MM.1S (cell line): ENCODE measurements at regions not wholly inside any gene's neighbourhood (a gene's known extent, or its start where the extent isn't known, plus 50 kb on each side); places are given as distances from the start of the nearest gene placed in this dataset.

Experiments used
- DNase-seq: peaks from one replicate; pipeline ENCODE4 v3.0.0-alpha.2; 2015
- H2AFZ ChIP-seq: fragments of 300-600 bp; sonication (generic); 2 replicates; pipeline ENCODE4 v1.6.0; 2016; ENCODE audit warnings: antibody characterized with exemption, low read length
- H3F3A ChIP-seq: fragments of 300-600 bp; sonication (generic); 2 replicates; pipeline ENCODE4 v1.6.1; 2016; ENCODE audit warnings: mild to moderate bottlenecking, antibody characterized with exemption, low read length, moderate library complexity, mixed read lengths; ENCODE audit not compliant: insufficient read depth
- H3K27ac ChIP-seq: fragments of 300-600 bp; sonication (generic); 2 replicates; pipeline ENCODE4 v1.5.1; 2016; ENCODE audit warnings: mild to moderate bottlenecking, low read length
- H3K27me3 ChIP-seq: fragments of 300-600 bp; sonication (generic); replicated peaks from 2 replicates; pipeline ENCODE4 v1.6.0; 2016; ENCODE audit warnings: low read length; ENCODE audit not compliant: insufficient read depth
- H3K36me3 ChIP-seq: fragments of 300-600 bp; sonication (generic); replicated peaks from 2 replicates; pipeline ENCODE4 v1.6.1; 2016; ENCODE audit warnings: mild to moderate bottlenecking, low read length, mixed read lengths; ENCODE audit not compliant: insufficient read depth
- H3K4me1 ChIP-seq: fragments of 300-600 bp; sonication (generic); 2 replicates; pipeline ENCODE4 v1.6.1; 2016; ENCODE audit warnings: low read length, mixed read lengths
- H3K4me2 ChIP-seq: fragments of 300-600 bp; sonication (generic); 2 replicates; pipeline ENCODE4 v1.6.0; 2016; ENCODE audit warnings: low read depth, low read length
- H3K4me3 ChIP-seq: fragments of 300-600 bp; sonication (generic); 2 replicates; pipeline ENCODE4 v1.5.1; 2016; ENCODE audit warnings: low read length, mixed read lengths
- H3K79me2 ChIP-seq: fragments of 300-600 bp; sonication (generic); 2 replicates; pipeline ENCODE4 v1.6.1; 2016; ENCODE audit warnings: mixed run types, low read length, mixed read lengths
- H3K9ac ChIP-seq: fragments of 300-600 bp; sonication (generic); 2 replicates; pipeline ENCODE4 v1.6.1; 2016; ENCODE audit warnings: low read length, mixed read lengths
- H3K9me2 ChIP-seq: fragments of 300-600 bp; sonication (generic); replicated peaks from 2 replicates; pipeline ENCODE4 v1.6.1; 2016; ENCODE audit warnings: mild to moderate bottlenecking, low read length, mixed read lengths; ENCODE audit not compliant: insufficient read depth
- H3K9me3 ChIP-seq: fragments of 300-600 bp; sonication (generic); replicated peaks from 2 replicates; pipeline ENCODE4 v1.6.1; 2016; ENCODE audit warnings: mild to moderate bottlenecking, low read length, mixed read lengths; ENCODE audit not compliant: insufficient read depth
- H4K20me1 ChIP-seq: fragments of 300-600 bp; sonication (generic); 2 replicates; pipeline ENCODE4 v1.6.1; 2016; ENCODE audit warnings: mild to moderate bottlenecking, low read length, moderate library complexity, mixed read lengths; ENCODE audit not compliant: insufficient read depth
- CTCF ChIP-seq: fragments of 300-600 bp; sonication (generic); IDR thresholded peaks from 2 replicates; pipeline ENCODE4 v1.5.1; 2016; ENCODE audit warnings: antibody characterized with exemption, low read length, mixed read lengths
- EZH2 ChIP-seq: fragments of 300-600 bp; sonication (generic); optimal IDR thresholded peaks from 2 replicates; pipeline ENCODE3; 2017; ENCODE audit warnings: low read depth, mild to moderate bottlenecking, antibody characterized with exemption, low read length, mixed read lengths
- EZH2phosphoT487 ChIP-seq: fragments of 300-600 bp; sonication (generic); IDR thresholded peaks from 2 replicates; pipeline ENCODE4 v1.6.1; 2018; ENCODE audit warnings: antibody characterized with exemption, low read length

- Histone ChIP-seq H3K9me3 (no peaks in the 10 kb centered on the region), H3K4me3 (no peak overlapping the region), H4K20me1 (no peaks in the 10 kb centered on the region), H3K79me2 (no peaks in the 10 kb centered on the region), H3K27me3 (peaks cover 57% of the 10 kb centered on the region), H3K4me1 (no peaks in the 10 kb centered on the region), H2AFZ (no peak overlapping the region), H3K36me3 (no peaks in the 10 kb centered on the region), H3K9ac (no peak overlapping the region), H3K9me2 (no peaks in the 10 kb centered on the region), H3K27ac (no peak overlapping the region), H3K4me2 (no peak overlapping the region), H3F3A (no peaks in the 10 kb centered on the region)
- no peak for TF ChIP-seq CTCF
- no peak for TF ChIP-seq EZH2phosphoT487
- TF ChIP-seq EZH2, result no peak
- no peak for DNase-seq
Observed at GRCh38 chr7:157483971-157484410, 147.2 kb downstream of the DNAJB6 start.

GRCh38 chr7:157484411-157485081 lies 147.7 kb downstream of the DNAJB6 start:
- no peaks in the 10 kb centered on the region for H3K9me2 ChIP-seq
- H3K9me3 ChIP-seq, result no peaks in the 10 kb centered on the region
- no peaks in the 10 kb centered on the region for H3K4me1 ChIP-seq
- no peaks in the 10 kb centered on the region for H4K20me1 ChIP-seq
- no peaks in the 10 kb centered on the region for H3K36me3 ChIP-seq
- no peak overlapping the region for H3K4me2 ChIP-seq
- H3K27me3 ChIP-seq, result peaks cover 54% of the 10 kb centered on the region
- H3K79me2 ChIP-seq, result no peaks in the 10 kb centered on the region
- TF ChIP-seq EZH2phosphoT487, result no peak
- TF ChIP-seq EZH2, result no peak
- no peak for TF ChIP-seq CTCF
- H2AFZ ChIP-seq, result no peak overlapping the region
- H3K4me3 ChIP-seq, result no peak overlapping the region
- H3F3A ChIP-seq, result no peaks in the 10 kb centered on the region
- no peak overlapping the region for H3K27ac ChIP-seq
- H3K9ac ChIP-seq, result no peak overlapping the region
- no peak for DNase-seq

GRCh38 chr7:157485361-157485831 lies 148.6 kb downstream of the DNAJB6 start:
- Histone ChIP-seq H3K9me2 (no peaks in the 10 kb centered on the region), H3K9me3 (no peaks in the 10 kb centered on the region), H4K20me1 (no peaks in the 10 kb centered on the region), H3K4me3 (no peak overlapping the region), H3K4me2 (no peak overlapping the region), H3K36me3 (no peaks in the 10 kb centered on the region), H3K27me3 (peaks cover 58% of the 10 kb centered on the region), H3F3A (no peaks in the 10 kb centered on the region), H3K9ac (no peak overlapping the region), H3K27ac (no peak overlapping the region), H2AFZ (no peak overlapping the region), H3K79me2 (no peaks in the 10 kb centered on the region), H3K4me1 (no peaks in the 10 kb centered on the region)
- TF ChIP-seq EZH2phosphoT487 (no peak), CTCF (no peak), EZH2 (no peak)
- DNase-seq, result no peak
